Fibroblast of gingiva (primary cell): ENCODE measurements at regions not wholly inside any gene's neighbourhood (a gene's known extent, or its start where the extent isn't known, plus 50 kb on each side); places are given as distances from the start of the nearest gene placed in this dataset.

Experiments
- DNase-seq: peaks from one replicate; pipeline ENCODE4 v3.0.0-alpha.2; 2011; ENCODE audit warnings: low read depth

DNA sequence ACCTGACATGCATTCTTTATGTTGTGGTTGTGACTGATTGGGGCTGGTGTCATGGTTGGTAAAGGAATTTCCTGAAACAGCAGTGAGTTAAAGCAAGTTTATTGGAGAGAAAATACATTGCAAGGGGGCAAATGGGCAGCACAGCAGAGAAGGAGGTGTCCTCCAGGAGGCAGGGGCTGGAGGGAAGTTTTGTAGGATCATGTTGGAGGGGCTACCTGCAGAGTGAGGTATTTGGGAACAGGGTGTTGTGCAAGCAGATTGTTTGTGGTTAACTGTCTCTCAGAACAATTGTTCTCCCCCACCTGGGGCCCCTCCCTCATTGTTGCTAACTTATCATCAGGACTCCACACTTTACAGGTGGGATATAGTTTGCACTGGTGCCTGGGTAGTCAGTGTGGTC lies 196.0 kb downstream of the NSUN3 start:
- no peak for DNase-seq

GRCh38 chr3:94259291-94259690 lies 196.4 kb downstream of the NSUN3 start:
- DNase-seq: no peak

GRCh38 chr3:94269763-94270162 lies 206.9 kb downstream of the NSUN3 start:
- DNase-seq: no peak

DNA sequence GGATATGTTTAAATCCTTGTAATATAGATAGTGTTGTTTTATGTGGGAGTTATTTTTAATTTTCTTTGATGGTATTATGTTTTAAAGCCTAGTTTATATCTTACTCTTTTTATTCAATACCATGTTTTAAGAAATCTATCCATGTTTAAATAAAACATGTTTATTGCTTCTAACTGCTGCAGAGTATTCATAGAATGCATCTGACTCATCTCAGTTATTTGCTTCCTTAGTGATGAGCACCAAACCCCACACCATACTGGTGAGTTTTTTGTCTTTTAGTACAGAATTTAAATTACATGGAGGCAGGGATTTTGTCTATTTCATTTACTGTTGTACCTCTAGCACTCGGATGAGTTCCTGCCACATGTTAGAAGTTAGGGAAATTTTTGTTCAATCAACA lies 209.2 kb downstream of the NSUN3 start:
- DNase-seq: no peak

GRCh38 chr3:94280958-94281357 lies 218.1 kb downstream of the NSUN3 start:
- DNase-seq: no peak

- DNase-seq: no peak
Measured at GRCh38 chr3:94285872-94286271, 223.0 kb downstream of the NSUN3 start.

- no peak for DNase-seq
Measured at GRCh38 chr3:94291686-94292085, 228.8 kb downstream of the NSUN3 start.

- DNase-seq: no peak
Measured at GRCh38 chr3:94292151-94292550, 229.3 kb downstream of the NSUN3 start.

DNA sequence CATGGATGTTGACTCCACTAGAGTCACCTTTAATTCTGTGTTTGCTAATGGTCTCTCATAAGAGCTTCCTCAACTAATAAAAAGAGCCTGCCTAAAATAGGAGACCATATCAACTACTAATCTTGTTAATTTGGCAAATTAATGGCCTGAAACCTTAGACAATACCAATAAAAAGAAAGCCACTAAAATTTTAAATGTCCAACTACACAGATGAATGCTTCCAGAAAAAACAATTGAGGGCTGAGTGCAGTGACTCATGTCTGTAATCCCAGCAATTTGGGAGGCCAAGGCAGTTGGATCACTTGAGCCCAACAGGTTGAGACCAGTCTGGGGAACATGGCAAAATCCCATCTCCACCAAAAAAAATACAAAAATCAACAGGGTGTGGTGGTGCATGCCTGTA lies 230.9 kb downstream of the NSUN3 start:
- no peak for DNase-seq

GRCh38 chr3:94294806-94295205 lies 231.9 kb downstream of the NSUN3 start:
- no peak for DNase-seq

DNA sequence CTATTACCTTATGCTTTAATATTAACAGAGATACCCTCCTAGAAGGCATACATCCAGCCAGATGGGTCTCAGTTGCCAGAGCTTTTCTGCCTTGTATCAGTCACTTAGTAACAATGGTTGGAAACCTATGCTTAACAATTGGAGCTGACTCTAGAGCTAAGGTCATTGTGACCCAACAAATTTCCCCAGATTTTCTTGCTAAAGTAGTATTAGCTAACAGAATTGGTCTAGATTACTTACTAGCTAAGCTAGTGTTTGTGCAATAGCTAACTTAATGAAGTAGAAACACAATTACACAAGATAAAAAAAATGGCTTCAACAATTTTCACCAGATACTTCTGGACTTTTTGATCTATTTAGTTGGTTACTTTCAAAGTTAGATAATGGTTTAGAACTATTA lies 236.9 kb downstream of the NSUN3 start:
- no peak for DNase-seq

GRCh38 chr3:94301366-94301765 lies 238.5 kb downstream of the NSUN3 start:
- DNase-seq: no peak

DNA sequence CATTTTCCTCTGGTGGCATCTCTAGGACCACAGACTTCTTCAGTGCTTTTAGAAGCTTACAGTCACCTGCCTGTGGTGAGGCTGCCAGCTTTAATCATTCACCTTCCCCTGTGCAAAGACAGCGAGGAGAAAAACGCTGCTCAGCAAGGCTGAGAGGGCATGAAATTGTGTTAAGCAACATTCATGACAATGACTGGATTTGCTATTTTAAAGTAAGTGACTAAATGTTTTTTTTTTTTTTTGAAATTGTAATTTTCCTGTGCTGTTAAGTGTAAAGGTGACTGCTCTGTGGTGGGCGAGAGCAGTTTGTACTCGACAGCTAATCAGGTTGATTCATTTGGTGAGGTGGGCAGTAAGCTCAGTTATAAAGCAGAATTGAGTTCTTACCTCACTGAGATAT lies 240.4 kb downstream of the NSUN3 start:
- no peak for DNase-seq

- no peak for DNase-seq
Measured at GRCh38 chr3:94303897-94304296, 241.0 kb downstream of the NSUN3 start.

- no peak for DNase-seq
Measured at GRCh38 chr3:94304954-94305353, 242.1 kb downstream of the NSUN3 start.

DNA sequence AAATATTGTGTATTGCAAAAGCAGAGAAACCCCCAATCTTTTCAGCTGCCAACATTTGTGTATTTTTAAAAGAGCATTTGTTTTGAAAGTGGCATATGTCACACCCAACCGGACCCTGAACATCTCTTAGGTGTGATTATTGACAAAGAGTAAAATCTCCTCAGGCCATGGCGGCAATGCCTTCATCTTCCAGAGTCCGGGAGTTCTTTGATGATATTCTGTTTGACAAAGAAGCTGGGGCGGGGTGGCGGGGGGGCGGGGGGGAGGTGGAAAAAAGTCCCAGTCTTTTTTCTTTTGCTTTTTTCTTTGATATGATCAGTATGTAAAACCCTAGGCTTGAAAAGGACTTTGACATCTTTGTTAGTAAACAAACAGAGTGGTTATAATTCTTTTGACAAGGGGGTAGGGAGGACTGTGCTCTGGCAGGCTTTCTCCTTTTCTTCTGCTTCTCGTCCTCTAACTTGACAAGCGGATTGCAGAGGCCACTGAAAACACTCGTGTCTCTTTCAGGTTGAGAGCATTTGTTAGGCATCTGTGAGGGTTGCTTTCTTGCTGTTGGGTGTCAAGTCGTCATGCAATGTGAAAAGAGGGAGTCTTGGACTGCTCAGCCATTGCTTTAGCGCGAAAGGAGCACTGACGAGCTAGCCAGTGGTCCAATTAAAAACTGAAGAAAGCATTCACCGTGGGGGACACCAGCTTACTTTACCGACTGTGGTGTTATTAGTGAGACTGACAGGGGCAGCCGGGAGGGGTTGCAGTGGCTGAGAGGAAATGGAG lies 243.2 kb downstream of the NSUN3 start:
- no peak for DNase-seq

- no peak for DNase-seq
Measured at GRCh38 chr3:94307588-94307987, 244.7 kb downstream of the NSUN3 start.

DNA sequence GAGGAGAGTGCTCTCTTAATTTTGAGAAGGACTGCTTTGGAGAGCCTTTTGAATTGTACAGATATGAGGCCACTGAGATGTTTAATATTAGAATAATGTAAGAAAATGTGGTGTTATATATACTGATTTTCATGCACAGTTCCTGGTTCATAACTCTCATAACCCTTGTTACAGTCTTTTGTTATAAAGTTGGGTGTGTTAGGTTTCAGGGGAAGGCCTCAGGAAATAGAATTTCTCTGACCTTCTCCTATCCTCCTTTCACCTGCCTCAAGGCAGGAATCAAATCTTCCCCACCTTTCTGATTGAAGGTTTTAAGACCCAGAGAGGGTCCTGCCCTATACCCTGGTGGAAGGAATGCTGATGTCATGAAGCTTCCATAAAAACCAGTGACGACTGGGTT lies 245.9 kb downstream of the NSUN3 start:
- DNase-seq: no peak

GRCh38 chr3:94310341-94311135 lies 247.7 kb downstream of the NSUN3 start:
- DNase-seq: no peak

DNA sequence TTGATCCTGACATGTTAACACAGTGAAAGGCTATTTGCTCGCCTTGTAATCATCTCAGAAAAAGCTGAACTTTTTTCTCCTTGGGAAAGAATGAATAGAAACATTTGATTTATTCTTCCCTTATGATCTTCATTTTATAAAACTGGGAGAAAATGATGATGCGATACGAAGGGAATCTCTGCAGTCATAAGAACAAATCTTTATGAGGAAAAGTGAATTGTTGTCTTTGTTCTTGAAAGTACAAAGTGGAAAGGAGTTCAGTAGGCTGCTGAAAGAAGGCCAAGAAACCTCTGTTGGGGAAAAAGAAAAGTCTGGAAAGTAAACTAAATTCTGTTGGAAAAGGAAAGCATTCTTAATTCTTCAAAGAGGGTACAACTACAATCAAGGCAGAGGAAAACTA lies 248.8 kb downstream of the NSUN3 start:
- no peak for DNase-seq

DNA sequence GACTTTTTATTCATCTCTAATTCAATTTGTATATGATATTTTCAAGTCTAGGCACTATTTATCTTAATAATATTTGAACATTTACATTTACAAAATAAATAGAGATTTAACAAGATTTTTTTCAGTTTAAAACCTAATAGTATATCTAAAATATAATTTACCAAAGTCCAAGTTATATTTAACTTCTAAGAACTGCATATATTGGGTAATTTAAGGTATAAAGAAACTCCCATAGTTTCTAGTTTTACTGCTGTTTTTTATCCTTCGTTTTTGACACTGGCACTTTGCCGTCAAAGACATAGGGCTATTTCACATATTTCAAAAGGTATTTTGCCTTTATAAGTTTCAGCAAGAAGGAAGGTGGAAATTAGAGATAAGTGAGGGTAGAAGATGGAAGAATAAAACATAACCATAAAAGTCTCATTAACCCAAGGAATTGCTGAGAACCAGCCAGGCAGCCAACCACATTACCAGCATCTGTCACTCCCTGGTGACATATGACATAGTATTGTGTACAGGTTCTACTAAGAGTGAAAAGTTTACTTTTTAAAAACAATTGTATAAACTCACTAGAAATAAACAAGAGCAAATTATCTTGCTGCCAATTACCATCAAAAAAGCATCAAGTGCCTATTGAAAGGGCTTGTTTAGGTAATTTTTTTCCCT lies 251.5 kb downstream of the NSUN3 start:
- no peak for DNase-seq

DNA sequence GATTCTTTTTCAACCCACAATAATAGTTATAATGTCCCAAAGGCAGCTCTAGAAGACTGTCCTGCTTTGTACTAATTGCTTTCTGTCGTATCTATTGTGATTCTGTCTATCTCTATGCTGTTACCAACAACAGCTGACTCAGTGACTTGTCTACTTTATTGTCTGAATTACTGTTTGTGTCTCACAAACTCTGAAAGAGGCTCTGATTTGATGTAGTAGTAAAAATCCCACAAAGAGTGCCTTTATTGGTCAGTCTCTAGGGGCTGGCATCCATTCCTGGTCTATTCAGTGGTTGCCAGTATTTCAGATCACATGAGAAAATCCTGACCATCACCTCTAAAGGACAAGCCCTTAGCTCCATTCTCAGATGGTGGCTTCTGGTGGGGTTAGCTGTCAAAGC lies 254.2 kb downstream of the NSUN3 start:
- no peak for DNase-seq

DNA sequence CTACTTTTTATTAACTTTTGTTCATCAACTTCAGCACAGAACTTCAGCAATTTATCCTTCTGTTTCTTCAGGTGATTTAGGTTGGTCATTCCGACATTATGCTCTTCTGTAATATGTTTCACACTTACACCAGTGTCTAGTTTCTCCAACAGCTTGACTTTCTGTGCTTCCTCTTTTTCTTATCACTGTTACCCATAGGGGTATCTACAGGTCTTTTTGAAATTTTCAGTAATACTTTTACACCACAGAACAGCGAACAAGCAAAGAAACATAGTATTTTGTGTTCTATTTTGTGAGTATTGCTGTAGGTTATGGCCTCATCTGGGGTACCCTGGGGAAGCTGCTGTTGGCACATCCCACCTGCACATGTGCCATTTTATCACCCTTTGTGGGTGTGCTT lies 260.7 kb downstream of the NSUN3 start:
- DNase-seq: no peak
